GM10248 (cell line): ENCODE measurements at regions not wholly inside any gene's neighbourhood (a gene's known extent, or its start where the extent isn't known, plus 50 kb on each side); places are given as distances from the start of the nearest gene placed in this dataset.

ENCODE experiments used
- CTCF ChIA-PET: fragments of 300-600 bp; sonication (Branson Sonifier 250); formaldehyde crosslinking; extraction: SDS; loops from one replicate; lab custom pipeline; 2021; ENCODE audit warnings: antibody characterized with exemption; lab: Yijun Ruan, JAX
- POLR2A ChIA-PET: fragments of 350-650 bp; sonication (Branson Sonifier 250); formaldehyde crosslinking; extraction: SDS; loops from one replicate; lab custom pipeline; 2020; ENCODE audit warnings: antibody characterized with exemption; lab: Yijun Ruan, JAX
- DNase-seq: peaks from one replicate; pipeline ENCODE4 v3.0.0; 2012; ENCODE audit errors: extremely low spot score
- CTCF ChIP-seq: IDR thresholded peaks from 2 replicates; pipeline ENCODE4 v1.5.1; 2012; ENCODE audit warnings: mild to moderate bottlenecking, low read depth; ENCODE audit errors: extremely low read depth, missing control alignments, control extremely low read depth

GRCh38 chr22:26993886-26994285 lies 336.5 kb downstream of the MIAT start:
- ChIA-PET CTCF (no interaction called here), POLR2A (no interaction called here)
- DNase-seq = no peak
- no peak for TF ChIP-seq CTCF

DNA sequence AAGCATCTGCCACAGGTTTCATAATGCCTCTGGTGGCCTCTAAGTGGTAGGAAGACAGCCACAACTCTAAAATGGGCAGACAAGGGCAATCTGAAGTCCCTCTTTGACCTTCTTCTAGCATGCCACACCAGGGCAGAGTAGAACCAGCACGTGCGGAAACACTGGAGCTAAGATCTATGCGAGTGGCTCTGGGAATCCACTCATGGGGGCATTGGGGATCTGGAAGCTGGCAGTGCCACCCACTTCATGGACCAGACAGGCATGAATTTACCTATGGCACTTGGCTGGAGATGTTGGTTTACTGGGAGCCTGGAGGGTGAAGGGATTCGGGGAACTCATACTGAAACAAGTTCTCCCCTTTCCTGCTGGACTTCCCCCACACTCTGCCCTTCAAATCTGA lies 337.4 kb downstream of the MIAT start:
- CTCF ChIA-PET = interaction anchor here (1.1 kb wide), 1 partner anchor 11 kb away, joined by 3 read pairs; no protein-coding TSS in a partner anchor
- DNase-seq = no peak
- no peak for TF ChIP-seq CTCF
- POLR2A ChIA-PET = no interaction called here

DNA sequence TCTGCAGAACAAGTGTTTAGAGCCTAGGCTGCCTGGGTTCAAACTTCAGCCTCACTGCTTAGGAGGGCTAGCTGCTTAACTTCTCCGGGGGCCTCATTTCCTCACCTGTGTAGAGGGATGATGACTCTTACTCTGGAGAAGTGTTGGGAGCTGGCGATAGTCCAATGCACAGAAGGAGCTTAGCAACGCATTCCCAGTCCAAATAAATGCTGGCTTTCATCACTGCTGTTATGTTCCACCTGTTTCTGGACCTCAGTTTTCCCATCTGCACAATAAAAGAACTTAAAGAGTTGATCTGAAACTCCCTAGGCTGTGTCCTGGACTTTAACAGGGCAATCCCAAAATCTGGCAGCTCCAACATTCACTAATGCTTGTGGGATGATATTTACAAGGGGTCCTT lies 337.8 kb downstream of the MIAT start:
- DNase-seq = no peak
- TF ChIP-seq CTCF = no peak
- POLR2A ChIA-PET = no interaction called here
- CTCF ChIA-PET = interaction anchor here (1.1 kb wide), 1 partner anchor 10 kb away, joined by 3 read pairs; no protein-coding TSS in a partner anchor

GRCh38 chr22:26996154-26996553 lies 338.8 kb downstream of the MIAT start:
- no peak for TF ChIP-seq CTCF
- no peak for DNase-seq
- ChIA-PET POLR2A (no interaction called here), CTCF (interaction anchor here (1.1 kb wide), 1 partner anchor 9 kb away, joined by 3 read pairs; no protein-coding TSS in a partner anchor)

DNA sequence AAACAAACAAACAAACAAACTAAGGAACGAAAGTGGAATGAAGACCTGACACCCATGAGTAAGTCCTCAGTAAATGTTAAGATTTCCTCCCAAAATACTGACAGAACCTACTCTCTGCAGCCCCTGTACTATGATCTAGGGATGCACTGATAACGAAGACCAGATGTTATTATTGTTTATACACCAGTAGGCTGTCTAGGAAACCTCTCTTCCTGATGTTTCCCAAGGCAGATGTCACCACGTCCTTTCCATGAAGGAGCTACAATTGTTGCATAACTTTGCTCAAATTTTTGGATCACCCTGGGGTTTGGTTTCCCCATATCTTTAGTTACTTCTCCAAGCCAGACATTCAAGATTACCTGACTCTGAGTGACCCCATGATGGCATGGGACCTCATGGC lies 340.7 kb downstream of the MIAT start:
- no peak for DNase-seq
- ChIA-PET CTCF (interaction anchor here (0.7 kb wide), 1 partner anchor 9 kb away, joined by 3 read pairs; no protein-coding TSS in a partner anchor), POLR2A (no interaction called here)
- no peak for TF ChIP-seq CTCF

- ChIA-PET POLR2A (no interaction called here), CTCF (no interaction called here)
- no peak for TF ChIP-seq CTCF
- no peak for DNase-seq
These were observed 341.3 kb downstream of the MIAT start for GRCh38 chr22:26998716-26999115.
